WTC11 (cell line): ENCODE measurements at regions not wholly inside any gene's neighbourhood (a gene's known extent, or its start where the extent isn't known, plus 50 kb on each side); places are given as distances from the start of the nearest gene placed in this dataset.

ENCODE experiments used
- ATAC-seq: fragments of 200-7000 bp; cut with Tn5 transposase; 2 replicates; pipeline ENCODE4 v1.10.0; 2021; ENCODE audit warnings: mild to moderate bottlenecking, moderate library complexity
- CTCF ChIA-PET: fragments of 300-600 bp; sonication (Branson Sonifier 250); formaldehyde crosslinking; loops from one replicate; lab custom pipeline; 2021; ENCODE audit warnings: antibody characterized with exemption; lab: Charles Lee
- POLR2A ChIA-PET: fragments of 350-600 bp; sonication (Branson Sonifier 250); formaldehyde crosslinking; loops from one replicate; lab custom pipeline; 2021; ENCODE audit warnings: antibody characterized with exemption; lab: Charles Lee
- DNase-seq: peaks from one replicate; pipeline ENCODE4 v3.0.0; 2021; ENCODE audit warnings: low spot score
- H3K27ac Mint-ChIP-seq: 2 replicates; pipeline ENCODE4 v1.8.0; 2021; ENCODE audit warnings: mixed read lengths
- H3K27me3 Mint-ChIP-seq: 2 replicates; pipeline ENCODE4 v1.8.0; 2021; ENCODE audit warnings: low read depth, mild to moderate bottlenecking, moderate library complexity, mixed read lengths
- H3K36me3 Mint-ChIP-seq: 2 replicates; pipeline ENCODE4 v1.8.0; 2021; ENCODE audit warnings: mixed read lengths
- H3K4me1 Mint-ChIP-seq: 2 replicates; pipeline ENCODE4 v1.8.0; 2022; ENCODE audit warnings: mixed read lengths
- H3K4me3 Mint-ChIP-seq: 2 replicates; pipeline ENCODE4 v1.8.0; 2021; ENCODE audit warnings: mild to moderate bottlenecking, moderate library complexity, mixed read lengths
- H3K9me3 Mint-ChIP-seq: 2 replicates; pipeline ENCODE4 v1.8.0; 2021; ENCODE audit warnings: mixed read lengths
- CREB1 ChIP-seq: sonication (generic); formaldehyde crosslinking; IDR thresholded peaks from 2 replicates; pipeline ENCODE4 v1.8.0; 2023; ENCODE audit warnings: mild to moderate bottlenecking, missing genetic modification reagents
- ELF4 ChIP-seq: sonication (generic); formaldehyde crosslinking; IDR thresholded peaks from 2 replicates; pipeline ENCODE4 v1.8.1; 2022; ENCODE audit warnings: low read depth, mild to moderate bottlenecking, moderate library complexity, missing genetic modification reagents
- FOXK1 ChIP-seq: sonication (generic); formaldehyde crosslinking; IDR thresholded peaks from 2 replicates; pipeline ENCODE4 v1.8.0; 2022; ENCODE audit warnings: mild to moderate bottlenecking, moderate library complexity, missing genetic modification reagents
- GRHL2 ChIP-seq: fragments of 250-450 bp; sonication (Bioruptor Pico); IDR thresholded peaks from 2 replicates; pipeline ENCODE4 v1.8.0; 2022; ENCODE audit warnings: mild to moderate bottlenecking, moderate library complexity; ENCODE audit not compliant: insufficient replicate concordance, severe bottlenecking
- JUN ChIP-seq: sonication (generic); formaldehyde crosslinking; IDR thresholded peaks from 2 replicates; pipeline ENCODE4 v1.8.0; 2023; ENCODE audit warnings: mild to moderate bottlenecking, missing genetic modification reagents
- NFE2L1 ChIP-seq: sonication (generic); formaldehyde crosslinking; IDR thresholded peaks from 2 replicates; pipeline ENCODE4 v1.8.1; 2023; ENCODE audit warnings: missing genetic modification reagents
- NR1H2 ChIP-seq: sonication (generic); formaldehyde crosslinking; IDR thresholded peaks from 2 replicates; pipeline ENCODE4 v1.9.0; 2021; ENCODE audit warnings: mild to moderate bottlenecking, moderate library complexity, missing genetic modification reagents
- PRRX2 ChIP-seq: fragments of 250-450 bp; sonication (Bioruptor Pico); IDR thresholded peaks from 2 replicates; pipeline ENCODE4 v1.8.0; 2021; ENCODE audit warnings: mild to moderate bottlenecking
- SMAD3 ChIP-seq: sonication (generic); formaldehyde crosslinking; IDR thresholded peaks from 2 replicates; pipeline ENCODE4 v1.8.0; 2022; ENCODE audit warnings: missing genetic modification reagents, mild to moderate bottlenecking, borderline replicate concordance
- SMAD4 ChIP-seq: sonication (generic); formaldehyde crosslinking; IDR thresholded peaks from 2 replicates; pipeline ENCODE4 v1.8.0; 2022; ENCODE audit warnings: mild to moderate bottlenecking, missing genetic modification reagents
- ZNF121 ChIP-seq: sonication (generic); formaldehyde crosslinking; IDR thresholded peaks from 2 replicates; pipeline ENCODE4 v1.8.0; 2023; ENCODE audit warnings: missing genetic modification reagents
- TF ChIP-seq, protein P1 (sequence below): sonication (generic); formaldehyde crosslinking; IDR thresholded peaks from 2 replicates; pipeline ENCODE4 v1.8.1; 2023; ENCODE audit warnings: mild to moderate bottlenecking, moderate library complexity, missing genetic modification reagents
- TF ChIP-seq, protein P2 (sequence below): sonication (generic); formaldehyde crosslinking; IDR thresholded peaks from 2 replicates; pipeline ENCODE4 v1.8.0; 2023; ENCODE audit warnings: missing genetic modification reagents
- TF ChIP-seq, protein P3 (sequence below): sonication (generic); formaldehyde crosslinking; IDR thresholded peaks from 2 replicates; pipeline ENCODE4 v1.8.0; 2022; ENCODE audit warnings: mild to moderate bottlenecking, missing genetic modification reagents
- TF ChIP-seq, protein P4 (sequence below): sonication (generic); formaldehyde crosslinking; IDR thresholded peaks from 2 replicates; pipeline ENCODE4 v1.8.0; 2022; ENCODE audit warnings: mild to moderate bottlenecking, missing genetic modification reagents
- TF ChIP-seq, protein P5 (sequence below): sonication (generic); formaldehyde crosslinking; IDR thresholded peaks from 2 replicates; pipeline ENCODE4 v1.8.1; 2022; ENCODE audit warnings: mild to moderate bottlenecking, missing genetic modification reagents, moderate library complexity, borderline replicate concordance
- TF ChIP-seq, protein P6 (sequence below): sonication (generic); formaldehyde crosslinking; IDR thresholded peaks from 2 replicates; pipeline ENCODE4 v1.8.1; 2023; ENCODE audit warnings: mild to moderate bottlenecking, missing genetic modification reagents
- TF ChIP-seq, protein P7 (sequence below): sonication (generic); formaldehyde crosslinking; IDR thresholded peaks from 2 replicates; pipeline ENCODE4 v1.8.1; 2023; ENCODE audit warnings: mild to moderate bottlenecking, missing genetic modification reagents, borderline replicate concordance
- TF ChIP-seq, protein P8 (sequence below): sonication (generic); formaldehyde crosslinking; IDR thresholded peaks from 2 replicates; pipeline ENCODE4 v1.8.1; 2022; ENCODE audit warnings: low read depth, missing genetic modification reagents, borderline replicate concordance

DNA sequence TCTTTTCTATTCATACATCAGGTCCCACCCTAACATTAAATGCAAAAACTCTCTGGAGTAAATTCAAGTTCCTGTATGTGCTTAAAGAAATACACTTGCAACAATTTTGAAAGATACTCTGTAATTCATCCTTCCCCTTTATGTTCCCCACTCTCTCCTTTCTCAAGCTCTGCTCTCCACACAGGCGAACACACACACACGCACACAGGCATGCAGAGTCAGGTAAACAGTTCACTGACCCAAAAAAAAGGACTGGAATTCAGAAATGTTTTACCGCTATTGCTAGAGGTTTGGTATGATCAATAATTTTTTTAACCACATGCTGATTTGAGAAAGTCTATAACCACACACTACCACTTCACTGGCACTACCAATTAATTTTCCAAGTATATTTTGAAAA is 152.4 kb upstream of the TMCC3 start (continued):
- TF ChIP-seq, protein P1, sequence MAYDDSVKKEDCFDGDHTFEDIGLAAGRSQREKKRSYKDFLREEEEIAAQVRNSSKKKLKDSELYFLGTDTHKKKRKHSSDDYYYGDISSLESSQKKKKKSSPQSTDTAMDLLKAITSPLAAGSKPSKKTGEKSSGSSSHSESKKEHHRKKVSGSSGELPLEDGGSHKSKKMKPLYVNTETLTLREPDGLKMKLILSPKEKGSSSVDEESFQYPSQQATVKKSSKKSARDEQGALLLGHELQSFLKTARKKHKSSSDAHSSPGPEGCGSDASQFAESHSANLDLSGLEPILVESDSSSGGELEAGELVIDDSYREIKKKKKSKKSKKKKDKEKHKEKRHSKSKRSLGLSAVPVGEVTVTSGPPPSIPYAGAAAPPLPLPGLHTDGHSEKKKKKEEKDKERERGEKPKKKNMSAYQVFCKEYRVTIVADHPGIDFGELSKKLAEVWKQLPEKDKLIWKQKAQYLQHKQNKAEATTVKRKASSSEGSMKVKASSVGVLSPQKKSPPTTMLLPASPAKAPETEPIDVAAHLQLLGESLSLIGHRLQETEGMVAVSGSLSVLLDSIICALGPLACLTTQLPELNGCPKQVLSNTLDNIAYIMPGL (CRISPR knock-in tag) = no peak
- TF ChIP-seq, protein P2, sequence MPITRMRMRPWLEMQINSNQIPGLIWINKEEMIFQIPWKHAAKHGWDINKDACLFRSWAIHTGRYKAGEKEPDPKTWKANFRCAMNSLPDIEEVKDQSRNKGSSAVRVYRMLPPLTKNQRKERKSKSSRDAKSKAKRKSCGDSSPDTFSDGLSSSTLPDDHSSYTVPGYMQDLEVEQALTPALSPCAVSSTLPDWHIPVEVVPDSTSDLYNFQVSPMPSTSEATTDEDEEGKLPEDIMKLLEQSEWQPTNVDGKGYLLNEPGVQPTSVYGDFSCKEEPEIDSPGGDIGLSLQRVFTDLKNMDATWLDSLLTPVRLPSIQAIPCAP (CRISPR knock-in tag) = no peak
- no peak for TF ChIP-seq SMAD3
- TF ChIP-seq NR1H2 (CRISPR knock-in tag) = no peak
- TF ChIP-seq, protein P3, sequence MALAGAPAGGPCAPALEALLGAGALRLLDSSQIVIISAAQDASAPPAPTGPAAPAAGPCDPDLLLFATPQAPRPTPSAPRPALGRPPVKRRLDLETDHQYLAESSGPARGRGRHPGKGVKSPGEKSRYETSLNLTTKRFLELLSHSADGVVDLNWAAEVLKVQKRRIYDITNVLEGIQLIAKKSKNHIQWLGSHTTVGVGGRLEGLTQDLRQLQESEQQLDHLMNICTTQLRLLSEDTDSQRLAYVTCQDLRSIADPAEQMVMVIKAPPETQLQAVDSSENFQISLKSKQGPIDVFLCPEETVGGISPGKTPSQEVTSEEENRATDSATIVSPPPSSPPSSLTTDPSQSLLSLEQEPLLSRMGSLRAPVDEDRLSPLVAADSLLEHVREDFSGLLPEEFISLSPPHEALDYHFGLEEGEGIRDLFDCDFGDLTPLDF (CRISPR knock-in tag) = no peak
- no peak for TF ChIP-seq NFE2L1 (CRISPR knock-in tag)

DNA sequence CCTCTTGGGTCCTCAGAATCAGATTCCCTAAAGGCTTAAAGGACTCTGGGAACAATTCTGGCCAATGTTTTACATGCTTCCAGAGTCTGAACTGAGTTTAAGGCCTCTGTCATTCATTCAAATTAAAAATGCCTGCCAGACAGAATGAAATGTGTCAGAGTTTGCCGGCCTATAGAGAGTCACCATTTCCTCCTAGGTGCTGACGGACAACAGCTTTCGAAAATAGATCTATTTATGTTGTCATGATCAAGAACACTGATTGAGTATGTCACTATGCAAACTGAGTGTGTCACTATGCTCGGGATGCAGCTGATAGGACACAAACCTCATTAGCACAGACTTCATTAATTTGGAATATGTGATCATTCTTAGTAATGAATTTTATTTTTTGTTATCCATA is 151.4 kb upstream of the TMCC3 start:
- Mint-ChIP-seq H3K4me3 (no peak overlapping the region), H3K27ac (no peak overlapping the region), H3K9me3 (no peaks in the 10 kb centered on the region), H3K4me1 (no peaks in the 10 kb centered on the region), H3K27me3 (no peaks in the 10 kb centered on the region), H3K36me3 (no peaks in the 10 kb centered on the region)
- CTCF ChIA-PET = no interaction called here
- POLR2A ChIA-PET = interaction anchor here (0.6 kb wide), 1 partner anchor 13 kb away, joined by 4 read pairs; no protein-coding TSS in a partner anchor
- TF ChIP-seq, protein P4, sequence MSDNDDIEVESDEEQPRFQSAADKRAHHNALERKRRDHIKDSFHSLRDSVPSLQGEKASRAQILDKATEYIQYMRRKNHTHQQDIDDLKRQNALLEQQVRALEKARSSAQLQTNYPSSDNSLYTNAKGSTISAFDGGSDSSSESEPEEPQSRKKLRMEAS = no peak
- no peak for TF ChIP-seq ZNF121 (CRISPR knock-in tag)
- ATAC-seq (no peak), DNase-seq (no peak)

DNA sequence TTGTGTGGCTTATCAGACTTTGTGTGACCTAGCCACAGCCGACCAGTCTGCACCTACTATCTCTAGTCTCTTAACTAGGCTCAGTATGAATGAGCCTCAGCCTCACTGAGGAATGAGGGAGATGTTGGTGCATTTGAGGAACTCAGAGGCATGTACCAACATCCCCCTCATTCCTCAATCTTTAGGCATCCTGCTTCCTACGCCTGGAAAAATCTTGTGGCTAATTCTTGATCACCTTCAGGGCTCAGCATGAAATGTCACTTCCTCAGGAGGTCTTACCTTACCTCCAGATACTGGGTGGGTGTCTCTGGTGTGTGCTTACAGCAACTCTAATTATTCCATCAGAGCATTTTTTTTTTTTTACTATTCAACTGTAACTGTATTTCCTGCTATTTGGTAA is 148.8 kb upstream of the TMCC3 start:
- DNase-seq (no peak), ATAC-seq (no peak)
- TF ChIP-seq, protein P5, sequence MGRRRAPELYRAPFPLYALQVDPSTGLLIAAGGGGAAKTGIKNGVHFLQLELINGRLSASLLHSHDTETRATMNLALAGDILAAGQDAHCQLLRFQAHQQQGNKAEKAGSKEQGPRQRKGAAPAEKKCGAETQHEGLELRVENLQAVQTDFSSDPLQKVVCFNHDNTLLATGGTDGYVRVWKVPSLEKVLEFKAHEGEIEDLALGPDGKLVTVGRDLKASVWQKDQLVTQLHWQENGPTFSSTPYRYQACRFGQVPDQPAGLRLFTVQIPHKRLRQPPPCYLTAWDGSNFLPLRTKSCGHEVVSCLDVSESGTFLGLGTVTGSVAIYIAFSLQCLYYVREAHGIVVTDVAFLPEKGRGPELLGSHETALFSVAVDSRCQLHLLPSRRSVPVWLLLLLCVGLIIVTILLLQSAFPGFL (CRISPR knock-in tag) = no peak
- TF ChIP-seq, protein P6, sequence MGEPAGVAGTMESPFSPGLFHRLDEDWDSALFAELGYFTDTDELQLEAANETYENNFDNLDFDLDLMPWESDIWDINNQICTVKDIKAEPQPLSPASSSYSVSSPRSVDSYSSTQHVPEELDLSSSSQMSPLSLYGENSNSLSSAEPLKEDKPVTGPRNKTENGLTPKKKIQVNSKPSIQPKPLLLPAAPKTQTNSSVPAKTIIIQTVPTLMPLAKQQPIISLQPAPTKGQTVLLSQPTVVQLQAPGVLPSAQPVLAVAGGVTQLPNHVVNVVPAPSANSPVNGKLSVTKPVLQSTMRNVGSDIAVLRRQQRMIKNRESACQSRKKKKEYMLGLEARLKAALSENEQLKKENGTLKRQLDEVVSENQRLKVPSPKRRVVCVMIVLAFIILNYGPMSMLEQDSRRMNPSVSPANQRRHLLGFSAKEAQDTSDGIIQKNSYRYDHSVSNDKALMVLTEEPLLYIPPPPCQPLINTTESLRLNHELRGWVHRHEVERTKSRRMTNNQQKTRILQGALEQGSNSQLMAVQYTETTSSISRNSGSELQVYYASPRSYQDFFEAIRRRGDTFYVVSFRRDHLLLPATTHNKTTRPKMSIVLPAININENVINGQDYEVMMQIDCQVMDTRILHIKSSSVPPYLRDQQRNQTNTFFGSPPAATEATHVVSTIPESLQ = no peak
- TF ChIP-seq SMAD4 (no peak), FOXK1 (CRISPR knock-in tag) (no peak), JUN (CRISPR knock-in tag) (no peak), CREB1 (no peak), GRHL2 (CRISPR knock-in tag) (no peak), PRRX2 (CRISPR knock-in tag) (no peak), ELF4 (no peak)
- TF ChIP-seq, protein P7, sequence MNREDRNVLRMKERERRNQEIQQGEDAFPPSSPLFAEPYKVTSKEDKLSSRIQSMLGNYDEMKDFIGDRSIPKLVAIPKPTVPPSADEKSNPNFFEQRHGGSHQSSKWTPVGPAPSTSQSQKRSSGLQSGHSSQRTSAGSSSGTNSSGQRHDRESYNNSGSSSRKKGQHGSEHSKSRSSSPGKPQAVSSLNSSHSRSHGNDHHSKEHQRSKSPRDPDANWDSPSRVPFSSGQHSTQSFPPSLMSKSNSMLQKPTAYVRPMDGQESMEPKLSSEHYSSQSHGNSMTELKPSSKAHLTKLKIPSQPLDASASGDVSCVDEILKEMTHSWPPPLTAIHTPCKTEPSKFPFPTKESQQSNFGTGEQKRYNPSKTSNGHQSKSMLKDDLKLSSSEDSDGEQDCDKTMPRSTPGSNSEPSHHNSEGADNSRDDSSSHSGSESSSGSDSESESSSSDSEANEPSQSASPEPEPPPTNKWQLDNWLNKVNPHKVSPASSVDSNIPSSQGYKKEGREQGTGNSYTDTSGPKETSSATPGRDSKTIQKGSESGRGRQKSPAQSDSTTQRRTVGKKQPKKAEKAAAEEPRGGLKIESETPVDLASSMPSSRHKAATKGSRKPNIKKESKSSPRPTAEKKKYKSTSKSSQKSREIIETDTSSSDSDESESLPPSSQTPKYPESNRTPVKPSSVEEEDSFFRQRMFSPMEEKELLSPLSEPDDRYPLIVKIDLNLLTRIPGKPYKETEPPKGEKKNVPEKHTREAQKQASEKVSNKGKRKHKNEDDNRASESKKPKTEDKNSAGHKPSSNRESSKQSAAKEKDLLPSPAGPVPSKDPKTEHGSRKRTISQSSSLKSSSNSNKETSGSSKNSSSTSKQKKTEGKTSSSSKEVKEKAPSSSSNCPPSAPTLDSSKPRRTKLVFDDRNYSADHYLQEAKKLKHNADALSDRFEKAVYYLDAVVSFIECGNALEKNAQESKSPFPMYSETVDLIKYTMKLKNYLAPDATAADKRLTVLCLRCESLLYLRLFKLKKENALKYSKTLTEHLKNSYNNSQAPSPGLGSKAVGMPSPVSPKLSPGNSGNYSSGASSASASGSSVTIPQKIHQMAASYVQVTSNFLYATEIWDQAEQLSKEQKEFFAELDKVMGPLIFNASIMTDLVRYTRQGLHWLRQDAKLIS = no peak
- TF ChIP-seq, protein P8, sequence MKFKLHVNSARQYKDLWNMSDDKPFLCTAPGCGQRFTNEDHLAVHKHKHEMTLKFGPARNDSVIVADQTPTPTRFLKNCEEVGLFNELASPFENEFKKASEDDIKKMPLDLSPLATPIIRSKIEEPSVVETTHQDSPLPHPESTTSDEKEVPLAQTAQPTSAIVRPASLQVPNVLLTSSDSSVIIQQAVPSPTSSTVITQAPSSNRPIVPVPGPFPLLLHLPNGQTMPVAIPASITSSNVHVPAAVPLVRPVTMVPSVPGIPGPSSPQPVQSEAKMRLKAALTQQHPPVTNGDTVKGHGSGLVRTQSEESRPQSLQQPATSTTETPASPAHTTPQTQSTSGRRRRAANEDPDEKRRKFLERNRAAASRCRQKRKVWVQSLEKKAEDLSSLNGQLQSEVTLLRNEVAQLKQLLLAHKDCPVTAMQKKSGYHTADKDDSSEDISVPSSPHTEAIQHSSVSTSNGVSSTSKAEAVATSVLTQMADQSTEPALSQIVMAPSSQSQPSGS = no peak
- Mint-ChIP-seq H3K9me3 (no peaks in the 10 kb centered on the region), H3K36me3 (no peaks in the 10 kb centered on the region), H3K27me3 (no peaks in the 10 kb centered on the region), H3K4me1 (peaks cover 8% of the 10 kb centered on the region), H3K27ac (no peak overlapping the region), H3K4me3 (no peak overlapping the region)
- ChIA-PET POLR2A (no interaction called here), CTCF (no interaction called here)
